WI38 (cell line): ENCODE measurements at regions not wholly inside any gene's neighbourhood (a gene's known extent, or its start where the extent isn't known, plus 50 kb on each side); places are given as distances from the start of the nearest gene placed in this dataset.

ENCODE experiments used
- H3K4me3 ChIP-seq: 2 replicates; pipeline ENCODE4 v1.5.1; 2011; ENCODE audit warnings: low read depth, mild to moderate bottlenecking, control low read depth, low read length
- CTCF ChIP-seq: IDR thresholded peaks from 2 replicates; pipeline ENCODE4 v1.5.1; 2012; ENCODE audit warnings: low read depth, mild to moderate bottlenecking, control low read depth, low read length

- no peak for TF ChIP-seq CTCF
- no peak overlapping the region for H3K4me3 ChIP-seq
Measured at GRCh38 chr13:73571376-73571775, 512.6 kb downstream of the KLF5 start.

GRCh38 chr13:73556902-73557301 is 498.1 kb downstream of the KLF5 start:
- TF ChIP-seq CTCF, result no peak
- no peak overlapping the region for H3K4me3 ChIP-seq

- H3K4me3 ChIP-seq, result no peak overlapping the region
Measured at GRCh38 chr13:73556128-73556527, 497.3 kb downstream of the KLF5 start.

GRCh38 chr13:73551736-73552135 is 492.9 kb downstream of the KLF5 start:
- H3K4me3 ChIP-seq, result no peak overlapping the region
- TF ChIP-seq CTCF, result no peak

More at GRCh38 chr13:73556128-73556527, 497.3 kb downstream of the KLF5 start:
- TF ChIP-seq CTCF, result no peak

- H3K4me3 ChIP-seq, result no peak overlapping the region
- no peak for TF ChIP-seq CTCF
Measured at GRCh38 chr13:73549717-73550116, 490.9 kb downstream of the KLF5 start.

- no peak for TF ChIP-seq CTCF
- no peak overlapping the region for H3K4me3 ChIP-seq
Measured at GRCh38 chr13:73548449-73548848, 489.6 kb downstream of the KLF5 start.

GRCh38 chr13:73547239-73547638 is 488.4 kb downstream of the KLF5 start:
- H3K4me3 ChIP-seq, result no peak overlapping the region
- no peak for TF ChIP-seq CTCF
